ENCODE measurements at regions not wholly inside any gene's neighbourhood (a gene's known extent, or its start where the extent isn't known, plus 50 kb on each side); places are given as distances from the start of the nearest gene placed in this dataset.
"Not testable (repeated sequence)": the region's sequence is repeated elsewhere in the genome, so short reads cannot be mapped to it uniquely, and the experiment has no call there.

DNA sequence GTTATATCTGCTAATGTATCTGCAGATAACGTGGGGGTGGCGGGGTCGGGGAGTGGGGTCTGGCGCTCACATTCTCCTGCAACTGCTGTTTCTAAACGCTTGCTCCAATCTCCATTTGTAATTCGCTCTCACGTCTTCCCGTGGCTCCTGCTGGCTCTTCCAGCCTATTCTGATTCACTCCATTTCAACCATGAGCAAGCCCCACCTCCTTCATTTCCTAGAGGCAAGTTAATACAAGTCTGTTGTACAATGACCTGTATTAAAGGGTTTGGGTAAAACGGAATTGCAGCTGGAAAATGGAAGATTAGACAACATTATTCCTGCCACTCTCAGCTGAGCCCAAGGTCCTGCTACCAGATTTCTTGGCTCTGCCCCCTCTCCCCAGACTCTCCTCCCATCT is 132.3 kb downstream of the CSNK2A3 start:
- in situ Hi-C loops (cut with HindIII; ENCODE audit: low sequenced_read_pairs): no loop called here

DNA sequence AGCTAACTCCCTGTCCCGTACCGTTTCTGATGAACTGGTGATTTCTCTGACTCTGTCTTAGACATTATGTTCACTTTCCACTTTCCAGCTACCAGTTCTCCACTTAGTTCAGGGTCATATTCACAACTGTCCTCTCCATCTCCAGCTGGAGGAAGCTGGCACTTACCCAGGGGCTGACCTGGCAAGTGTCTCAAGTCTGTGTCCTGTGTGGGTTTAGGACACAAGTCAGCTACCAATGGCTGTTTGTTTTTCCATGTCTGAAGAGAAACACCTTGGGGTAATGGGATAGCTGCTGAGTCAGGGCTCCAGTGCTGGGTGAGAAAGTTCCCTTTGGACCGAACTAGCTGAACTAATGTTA is 134.4 kb downstream of the CSNK2A3 start:
- in situ Hi-C loops (cut with HindIII; ENCODE audit: low sequenced_read_pairs): no loop called here

DNA sequence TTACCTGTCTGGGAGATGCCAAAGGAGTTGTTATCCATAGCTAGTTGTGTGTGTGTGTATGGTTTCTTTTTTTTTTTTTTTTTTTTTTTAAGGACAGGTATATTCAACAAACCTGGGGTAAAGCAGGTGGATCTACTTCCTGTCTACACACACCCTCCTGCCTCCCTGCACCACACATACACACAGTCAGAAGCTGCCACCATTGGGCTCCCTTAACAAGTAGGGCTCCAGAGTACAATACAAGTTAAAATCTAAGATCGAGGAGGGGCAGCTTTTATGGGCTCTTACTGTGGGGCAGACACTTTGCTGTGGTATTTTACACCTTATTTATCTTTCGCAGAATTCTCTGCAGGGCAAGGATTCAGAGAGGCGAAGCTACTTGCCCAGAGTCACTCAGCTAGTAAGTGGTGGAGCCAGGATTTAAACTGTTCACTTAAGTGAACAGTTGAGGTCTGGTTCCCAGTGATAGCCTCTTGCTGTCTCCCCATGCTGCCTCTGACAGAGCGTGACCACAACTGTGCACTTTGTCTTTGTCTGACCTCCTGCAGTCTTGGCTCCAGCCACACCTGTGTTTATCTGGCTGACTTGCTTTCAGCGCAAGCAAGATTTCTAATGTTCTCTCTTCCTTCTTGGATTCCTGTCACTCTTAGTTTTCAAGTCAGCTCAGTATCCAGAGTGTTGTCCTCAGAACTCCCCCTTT is 135.0 kb downstream of the CSNK2A3 start:
- in situ Hi-C loops (cut with HindIII; ENCODE audit: low sequenced_read_pairs): no loop called here

DNA sequence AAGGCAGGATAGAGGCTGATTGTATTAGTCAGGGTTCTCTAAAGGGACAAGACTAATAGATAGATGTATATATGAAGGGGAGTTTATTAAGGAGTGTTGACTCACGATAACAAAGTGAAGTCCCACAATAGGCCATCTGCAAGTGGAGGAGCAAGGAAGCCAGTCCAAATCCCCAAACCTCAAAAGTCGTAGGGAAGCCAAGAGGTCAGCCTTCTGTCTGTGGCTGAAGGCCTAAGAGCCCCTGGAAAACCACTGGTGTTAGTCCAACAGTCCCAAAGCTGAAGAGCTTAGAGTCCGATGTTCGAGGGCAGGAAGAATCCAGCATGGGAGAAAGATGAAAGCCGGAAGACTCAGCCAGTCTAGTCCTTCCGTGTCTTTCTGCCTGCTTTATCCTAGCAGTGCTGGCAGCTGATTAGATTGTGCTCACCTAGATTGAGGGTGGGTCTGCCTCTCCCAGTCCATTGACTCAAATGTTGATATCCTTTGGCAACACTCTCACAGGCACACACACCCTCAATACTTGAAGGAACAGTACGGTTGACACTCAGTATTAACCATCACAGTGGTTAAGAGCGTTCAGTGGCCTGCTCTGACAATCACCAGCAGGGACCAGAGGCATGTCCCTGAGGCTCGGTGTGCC is 135.6 kb downstream of the CSNK2A3 start:
- in situ Hi-C loops (cut with HindIII; ENCODE audit: low sequenced_read_pairs): no loop called here

DNA sequence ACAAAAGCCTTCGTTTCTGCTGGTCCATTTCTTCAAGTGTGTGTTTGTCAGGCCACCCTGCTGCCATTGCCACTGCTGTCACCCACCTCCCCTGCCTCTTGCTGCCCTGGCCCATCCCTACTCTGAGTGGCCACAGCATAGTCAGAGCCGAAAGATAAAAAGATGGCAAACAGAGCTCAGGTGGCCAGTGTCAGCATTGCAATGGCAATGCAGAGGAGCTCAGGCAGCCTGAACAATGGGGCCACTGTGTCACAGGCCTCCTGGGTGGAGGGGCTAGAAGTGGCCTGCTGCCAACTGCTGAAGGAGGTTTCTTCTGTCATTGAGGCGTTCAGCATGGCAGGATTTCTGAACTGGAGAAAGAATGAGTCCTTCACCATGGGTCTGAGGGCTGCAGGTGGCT is 137.1 kb downstream of the CSNK2A3 start:
- in situ Hi-C loops (cut with HindIII; ENCODE audit: low sequenced_read_pairs): no loop called here

DNA sequence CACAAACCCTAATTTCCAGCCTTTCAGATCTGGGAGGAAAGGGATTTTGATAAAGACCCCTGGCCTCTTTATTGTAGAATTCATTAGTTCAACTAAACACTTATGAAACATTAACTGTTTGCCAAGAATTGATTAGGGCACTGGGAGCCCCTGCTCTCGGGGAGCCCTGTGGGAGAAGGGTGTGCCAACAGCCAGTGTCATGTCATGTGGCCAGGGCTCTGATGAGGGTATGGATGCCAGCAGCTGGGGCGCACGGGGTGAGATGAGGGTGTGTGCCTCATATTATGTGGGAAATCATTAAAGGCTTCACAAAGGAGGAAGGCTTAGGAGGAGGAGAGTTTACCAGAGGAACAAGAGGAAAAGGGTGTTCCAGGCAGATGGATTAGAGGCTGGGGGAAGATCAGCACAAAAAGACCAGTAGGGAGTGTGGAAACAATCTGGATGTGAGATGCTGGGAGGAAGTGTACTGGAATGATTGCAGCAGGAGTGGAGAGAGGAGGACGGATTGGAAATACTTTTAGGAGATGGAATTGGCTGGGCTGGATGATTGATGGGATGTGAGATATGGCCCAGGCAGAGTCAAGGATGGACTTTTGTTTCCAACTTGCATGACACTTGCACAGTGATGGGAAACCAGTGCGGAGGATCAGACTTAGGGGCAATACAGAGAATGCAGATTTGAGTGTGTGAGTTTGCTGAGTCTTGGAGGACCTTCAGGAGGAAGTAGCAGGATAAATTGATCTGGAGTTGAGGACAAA is 137.8 kb downstream of the CSNK2A3 start:
- in situ Hi-C loops (cut with HindIII; ENCODE audit: low sequenced_read_pairs): no loop called here

DNA sequence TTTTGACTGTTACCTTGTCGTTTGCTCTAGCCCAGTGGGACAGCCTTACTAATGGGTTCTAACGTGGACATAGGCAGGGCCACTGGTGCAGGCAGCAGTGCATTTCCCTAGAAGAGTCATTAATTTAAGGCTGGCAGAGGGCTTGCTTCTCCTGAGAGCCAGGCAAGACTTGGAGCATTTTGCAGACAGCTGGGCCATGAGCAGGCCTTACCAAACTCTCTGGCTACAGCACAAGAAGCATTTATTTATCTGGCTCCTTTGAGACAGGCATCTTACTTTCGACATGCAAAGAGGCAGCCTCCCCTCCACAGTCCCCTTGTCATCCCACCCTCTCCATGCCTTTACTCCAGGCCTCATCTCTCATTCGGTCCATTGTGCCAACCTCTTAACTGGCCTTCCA is 139.9 kb downstream of the CSNK2A3 start:
- in situ Hi-C loops (cut with HindIII; ENCODE audit: low sequenced_read_pairs): no loop called here

DNA sequence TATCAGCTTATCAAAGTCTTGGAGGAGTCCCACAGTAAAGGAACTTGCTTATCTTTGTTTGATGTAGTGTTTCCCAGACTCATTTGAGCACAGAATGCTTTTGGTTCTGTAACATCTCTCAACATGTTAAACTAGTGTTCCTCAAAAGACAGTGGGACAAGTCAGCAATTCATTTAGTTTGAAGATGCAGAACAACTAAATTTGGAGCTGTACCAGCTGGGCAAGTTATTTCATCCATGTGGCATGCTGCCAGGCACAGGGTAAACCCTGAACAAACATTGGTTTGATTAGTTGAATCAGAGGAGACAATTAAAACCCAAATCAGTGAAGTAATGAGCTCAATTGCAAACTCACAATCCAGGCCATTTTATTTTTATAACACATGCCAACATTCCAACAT is 141.2 kb downstream of the CSNK2A3 start:
- in situ Hi-C loops (cut with HindIII; ENCODE audit: low sequenced_read_pairs): no loop called here

DNA sequence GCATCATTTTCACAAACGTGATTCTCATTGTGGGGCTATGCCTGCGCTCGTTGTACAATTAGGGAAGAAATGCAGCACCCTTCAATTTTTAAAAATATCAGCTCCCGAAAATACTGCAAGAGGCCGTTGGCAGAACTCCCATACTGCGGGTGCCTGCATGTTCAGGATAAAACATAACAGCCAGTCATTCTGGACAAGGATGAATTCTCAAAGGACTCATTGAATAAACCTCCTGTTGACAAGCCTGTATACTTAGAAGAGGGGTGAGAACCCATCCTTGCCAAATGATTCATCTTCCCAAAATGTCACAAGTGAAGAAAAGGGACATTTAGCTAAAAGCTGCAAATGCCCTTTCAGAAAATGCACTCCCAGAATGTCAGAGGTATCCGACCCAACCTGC is 141.9 kb downstream of the CSNK2A3 start:
- in situ Hi-C loops (cut with HindIII; ENCODE audit: low sequenced_read_pairs): no loop called here

DNA sequence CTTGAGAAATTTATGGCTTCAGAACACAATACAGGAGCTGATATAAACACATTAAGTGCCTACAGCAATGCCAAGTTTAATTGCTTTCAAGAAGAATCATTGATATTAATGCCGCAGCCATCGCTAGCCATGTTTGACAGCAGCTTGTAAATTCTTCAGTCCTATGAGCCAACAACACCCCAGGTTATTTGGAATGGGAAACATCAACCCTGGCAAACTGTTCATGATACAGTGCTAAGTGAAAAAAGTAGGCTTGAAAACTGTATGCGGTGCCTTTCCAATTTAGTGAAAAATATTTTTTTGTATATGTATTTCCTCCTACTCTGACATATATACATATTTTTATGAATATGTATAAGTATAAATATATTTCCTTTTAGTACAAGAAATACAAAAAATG is 142.6 kb downstream of the CSNK2A3 start:
- in situ Hi-C loops (cut with HindIII; ENCODE audit: low sequenced_read_pairs): no loop called here

DNA sequence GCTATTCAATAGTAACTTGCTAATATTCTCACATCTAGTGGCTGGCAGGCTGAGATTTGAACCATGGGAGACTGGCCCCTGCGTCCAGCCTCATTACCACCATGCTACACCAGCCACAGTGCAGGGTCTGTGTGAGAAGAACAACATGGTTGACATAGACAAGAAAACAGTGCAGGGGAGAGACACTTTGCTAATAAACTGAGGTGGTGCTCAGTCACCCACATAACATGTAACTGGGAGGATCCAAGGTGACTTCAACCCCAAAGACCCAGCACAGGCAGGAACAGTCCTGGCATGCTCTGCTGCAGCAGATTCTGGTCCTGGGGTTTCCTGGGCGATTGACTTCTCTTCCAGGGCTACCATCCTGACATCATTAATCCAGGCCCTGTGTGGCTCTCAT is 143.1 kb downstream of the CSNK2A3 start:
- in situ Hi-C loops (cut with HindIII; ENCODE audit: low sequenced_read_pairs): no loop called here

DNA sequence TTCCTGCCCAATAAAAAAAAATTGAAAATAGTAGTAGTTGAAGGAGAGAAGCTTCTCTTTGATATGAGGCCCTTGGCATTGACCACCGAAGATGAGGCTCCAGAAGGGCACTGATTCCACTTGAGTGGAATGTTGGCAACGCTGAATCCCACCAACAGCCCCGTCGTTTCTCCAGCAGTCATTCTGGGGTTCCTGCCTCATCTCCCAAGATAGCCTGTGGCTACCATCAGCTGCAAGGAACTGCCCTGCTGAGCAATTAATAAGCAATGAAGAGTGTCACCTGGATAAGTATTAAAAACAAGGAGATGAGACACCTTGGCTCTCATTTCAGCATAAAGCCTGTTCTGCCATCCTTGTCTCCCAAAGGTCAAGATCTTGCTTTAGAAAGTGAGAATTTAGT is 144.1 kb downstream of the CSNK2A3 start:
- in situ Hi-C loops (cut with HindIII; ENCODE audit: low sequenced_read_pairs): no loop called here

DNA sequence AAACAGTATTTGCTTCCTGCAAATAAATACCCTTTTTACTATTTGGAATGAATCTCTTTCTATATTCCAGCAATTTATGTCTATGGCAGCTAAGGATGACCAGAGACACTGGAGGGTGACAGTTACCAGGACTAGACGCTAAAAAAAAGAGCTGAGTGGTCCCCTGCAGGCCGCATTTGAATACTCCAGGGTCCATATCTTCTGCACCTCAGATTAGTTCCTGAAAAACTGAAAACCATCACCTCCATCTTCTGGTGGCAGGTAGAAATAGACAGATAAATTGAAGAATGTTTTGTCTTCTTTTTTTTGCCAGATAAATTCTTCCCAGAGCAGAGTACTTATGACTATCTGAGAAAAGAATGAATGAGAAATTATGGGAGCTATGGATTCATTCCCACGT is 145.6 kb downstream of the CSNK2A3 start:
- in situ Hi-C loops (cut with HindIII; ENCODE audit: low sequenced_read_pairs): no loop called here

DNA sequence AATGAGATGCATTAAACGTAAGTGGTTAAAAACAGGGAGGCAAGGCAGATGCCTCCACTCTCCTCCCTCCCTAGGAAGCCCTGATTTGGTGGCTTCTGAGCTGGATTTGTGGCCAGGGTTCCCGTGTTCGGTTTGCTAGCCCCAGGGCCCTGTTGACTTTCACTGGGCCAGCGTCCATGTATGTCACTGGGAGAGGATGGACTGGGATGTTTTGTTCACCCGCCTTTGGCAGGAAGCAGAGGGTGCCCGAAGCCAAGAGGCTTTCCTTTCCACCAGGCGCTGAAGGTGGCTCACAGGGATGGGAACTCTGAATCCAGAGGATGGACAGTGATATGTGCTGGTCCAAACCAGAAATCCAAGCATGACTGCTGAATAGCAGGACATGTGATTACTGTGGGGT is 146.6 kb downstream of the CSNK2A3 start:
- in situ Hi-C loops (cut with HindIII; ENCODE audit: low sequenced_read_pairs): no loop called here

DNA sequence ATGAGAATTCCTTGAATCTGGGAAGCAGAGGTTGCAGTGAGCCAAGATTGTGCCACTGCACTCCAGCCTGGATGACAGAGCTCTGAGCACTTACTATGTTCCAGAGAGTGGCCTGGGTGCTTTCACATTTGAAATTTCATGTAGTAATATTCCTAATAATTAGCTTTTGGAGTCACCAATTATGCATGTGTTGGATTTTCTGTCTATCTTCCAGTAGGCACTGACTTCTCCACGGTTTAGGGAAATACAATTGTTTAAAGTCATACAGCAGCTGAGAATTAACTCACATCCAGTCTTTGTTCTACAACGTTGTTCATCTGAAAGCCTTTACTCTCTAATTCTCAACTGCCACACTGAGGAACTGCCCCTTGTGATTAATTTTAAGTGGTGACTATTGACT is 150.2 kb downstream of the CSNK2A3 start:
- in situ Hi-C loops (cut with HindIII; ENCODE audit: low sequenced_read_pairs): no loop called here

DNA sequence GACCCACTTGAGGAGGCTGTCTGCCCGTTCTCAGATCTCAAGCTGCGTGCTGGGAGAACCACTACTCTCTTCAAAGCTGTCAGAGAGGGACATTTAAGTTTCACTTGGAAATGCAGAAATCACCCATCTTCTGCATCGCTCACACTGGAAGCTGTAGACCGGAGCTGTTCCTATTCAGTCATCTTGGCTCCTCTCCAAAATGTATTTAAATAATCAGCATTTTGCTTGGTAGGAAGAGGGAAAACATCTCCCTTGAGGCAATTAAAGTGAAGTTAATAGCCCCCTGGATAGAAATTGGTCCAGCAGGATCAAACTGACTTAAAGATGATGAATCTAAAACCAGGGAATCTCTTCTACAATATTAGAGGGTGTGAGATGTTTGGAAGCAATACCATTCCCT is 151.7 kb downstream of the CSNK2A3 start:
- in situ Hi-C loops (cut with HindIII; ENCODE audit: low sequenced_read_pairs): not testable (repeated sequence)

DNA sequence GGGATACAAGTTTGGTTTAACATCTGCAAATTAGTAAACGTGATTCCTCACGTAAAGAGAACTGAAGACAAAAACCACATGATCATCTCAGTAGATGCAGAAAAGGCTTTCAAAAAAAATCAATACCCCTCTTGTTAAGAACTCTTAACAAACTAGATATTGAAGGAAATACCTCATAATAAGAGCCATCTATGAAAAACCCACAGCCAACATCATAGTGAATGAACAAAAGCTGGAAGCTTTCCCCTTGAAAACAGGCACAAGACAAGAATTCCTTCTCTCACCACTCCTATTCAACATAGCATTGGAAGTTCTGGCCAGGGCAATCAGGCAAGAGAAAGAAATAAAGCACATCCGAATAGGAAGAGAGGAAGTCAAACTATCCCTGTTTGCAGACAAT is 160.5 kb downstream of the CSNK2A3 start:
- in situ Hi-C loops (cut with HindIII; ENCODE audit: low sequenced_read_pairs): no loop called here

DNA sequence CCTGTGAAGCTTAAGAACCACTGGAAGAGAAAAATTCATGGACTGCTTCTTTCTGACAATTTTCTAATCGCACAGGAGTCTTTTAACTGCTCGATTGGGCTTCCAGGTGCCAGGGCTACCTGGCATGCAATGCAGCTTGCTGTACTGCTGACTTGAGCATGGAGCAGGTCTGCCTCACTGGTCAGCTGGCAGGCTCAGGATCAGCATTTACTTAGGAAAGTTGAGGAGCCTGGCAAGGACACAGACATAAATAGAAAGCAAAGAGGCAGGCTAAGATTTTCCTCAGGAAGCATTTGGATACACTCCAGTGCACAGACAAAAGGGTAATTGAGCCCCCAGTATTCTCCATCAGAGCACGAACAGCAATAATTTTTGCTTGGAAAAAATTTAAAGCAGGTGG is 163.5 kb downstream of the CSNK2A3 start:
- in situ Hi-C loops (cut with HindIII; ENCODE audit: low sequenced_read_pairs): no loop called here

DNA sequence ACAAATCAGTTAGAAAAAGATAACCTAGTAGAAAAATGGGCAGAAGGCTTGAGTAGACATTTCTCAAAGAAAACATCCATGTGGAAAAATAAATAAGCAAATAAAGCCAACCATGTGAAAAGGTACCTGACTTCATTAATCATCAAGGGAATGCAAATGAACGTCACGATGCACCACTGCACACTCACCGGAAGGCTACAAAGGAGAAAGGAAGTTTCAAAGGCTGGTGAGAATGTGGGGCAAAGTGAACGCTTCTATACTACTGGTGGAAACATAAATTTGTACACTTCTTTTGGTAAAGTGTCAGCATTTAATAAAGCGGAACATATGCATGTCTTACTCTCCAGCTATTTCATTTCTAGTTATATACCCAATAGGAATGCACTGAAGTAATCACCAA is 166.8 kb downstream of the CSNK2A3 start:
- in situ Hi-C loops (cut with HindIII; ENCODE audit: low sequenced_read_pairs): no loop called here

DNA sequence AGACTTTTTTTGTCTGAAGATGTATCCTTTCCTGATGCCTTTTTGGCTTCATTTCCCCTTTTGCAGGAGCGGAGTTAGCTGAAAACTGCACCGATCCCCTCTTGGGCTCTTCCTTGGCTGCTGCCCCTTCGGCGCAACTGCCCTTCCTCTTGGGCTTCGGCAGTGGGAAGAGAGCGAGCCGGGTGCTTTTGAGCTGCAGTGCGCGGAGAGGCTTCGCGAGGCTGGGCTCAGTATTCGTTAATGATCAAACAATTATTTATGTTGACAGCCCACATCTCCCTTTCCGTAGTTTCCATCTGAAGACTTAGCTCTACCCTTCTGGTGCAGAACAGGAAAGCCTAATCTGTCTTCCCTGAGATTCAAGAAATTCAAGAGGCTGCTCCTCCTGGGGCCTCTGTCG is 170.8 kb downstream of the CSNK2A3 start:
- in situ Hi-C loops (cut with HindIII; ENCODE audit: low sequenced_read_pairs): no loop called here

DNA sequence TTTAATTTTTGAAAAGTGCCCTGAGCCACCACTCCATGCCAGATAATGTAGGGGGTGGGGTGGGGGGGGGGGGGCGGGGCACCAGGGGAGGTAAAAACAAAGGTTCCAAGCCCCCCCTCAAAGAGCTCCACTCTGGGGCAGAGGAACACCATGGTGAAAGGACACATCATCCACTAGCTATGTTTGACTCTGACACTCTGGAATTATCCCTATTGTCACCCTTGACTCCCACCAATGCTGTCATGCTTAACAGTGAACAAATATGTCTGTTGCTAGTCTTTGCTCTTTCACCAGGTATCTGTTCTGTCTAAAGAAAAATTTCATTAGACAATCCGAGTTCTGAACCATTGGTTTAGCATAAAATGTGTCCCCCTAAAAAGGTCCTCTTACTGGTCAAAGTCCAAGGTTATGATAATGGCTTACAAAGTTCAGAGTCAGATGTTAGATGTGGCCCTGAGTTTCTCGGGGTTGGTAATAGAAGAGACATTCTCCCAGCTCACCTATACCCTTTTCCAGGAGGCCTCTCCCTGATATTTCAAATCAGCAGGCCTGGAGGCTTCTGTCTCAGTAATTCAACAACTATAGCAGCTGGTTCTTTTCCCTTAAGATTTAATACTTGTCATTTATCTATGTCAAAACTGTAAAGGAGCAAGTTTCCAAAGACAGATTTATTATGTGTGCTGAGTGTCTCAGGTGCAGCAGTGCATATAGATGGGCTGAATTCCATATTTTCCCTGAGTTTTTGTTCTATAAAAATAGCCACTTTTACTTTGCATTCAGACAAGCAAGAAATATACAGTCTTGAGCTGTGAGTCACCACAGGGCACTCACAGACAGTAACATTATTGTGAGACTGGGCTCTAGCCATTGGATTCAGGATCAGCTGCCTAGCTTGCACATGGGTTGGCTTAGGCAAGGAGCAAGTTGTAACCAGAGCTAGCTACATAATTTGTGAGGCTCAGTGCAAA is 174.1 kb downstream of the CSNK2A3 start:
- in situ Hi-C loops (cut with HindIII; ENCODE audit: low sequenced_read_pairs): no loop called here
